ENCODE measurements at regions not wholly inside any gene's neighbourhood (a gene's known extent, or its start where the extent isn't known, plus 50 kb on each side); places are given as distances from the start of the nearest gene placed in this dataset.

GRCh38 chr5:78699552-78700153 is 51.1 kb upstream of the LHFPL2 start:
- TF ChIP-seq, protein P1, sequence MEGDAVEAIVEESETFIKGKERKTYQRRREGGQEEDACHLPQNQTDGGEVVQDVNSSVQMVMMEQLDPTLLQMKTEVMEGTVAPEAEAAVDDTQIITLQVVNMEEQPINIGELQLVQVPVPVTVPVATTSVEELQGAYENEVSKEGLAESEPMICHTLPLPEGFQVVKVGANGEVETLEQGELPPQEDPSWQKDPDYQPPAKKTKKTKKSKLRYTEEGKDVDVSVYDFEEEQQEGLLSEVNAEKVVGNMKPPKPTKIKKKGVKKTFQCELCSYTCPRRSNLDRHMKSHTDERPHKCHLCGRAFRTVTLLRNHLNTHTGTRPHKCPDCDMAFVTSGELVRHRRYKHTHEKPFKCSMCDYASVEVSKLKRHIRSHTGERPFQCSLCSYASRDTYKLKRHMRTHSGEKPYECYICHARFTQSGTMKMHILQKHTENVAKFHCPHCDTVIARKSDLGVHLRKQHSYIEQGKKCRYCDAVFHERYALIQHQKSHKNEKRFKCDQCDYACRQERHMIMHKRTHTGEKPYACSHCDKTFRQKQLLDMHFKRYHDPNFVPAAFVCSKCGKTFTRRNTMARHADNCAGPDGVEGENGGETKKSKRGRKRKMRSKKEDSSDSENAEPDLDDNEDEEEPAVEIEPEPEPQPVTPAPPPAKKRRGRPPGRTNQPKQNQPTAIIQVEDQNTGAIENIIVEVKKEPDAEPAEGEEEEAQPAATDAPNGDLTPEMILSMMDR (IDR thresholded peaks at IDR 0.05): no peak
- TF ChIP-seq POLR2A (IDR thresholded peaks at IDR 0.05): no peak
